Activated naive CD8-positive, alpha-beta T cell treated with anti-CD3 and anti-CD28 coated beads, Interleukin-2, amount 50 U/mL, for 24 hours (primary cell): ENCODE measurements at regions not wholly inside any gene's neighbourhood (a gene's known extent, or its start where the extent isn't known, plus 50 kb on each side); places are given as distances from the start of the nearest gene placed in this dataset.

Experiments used
- ATAC-seq: fragments of 150-1000 bp; cut with Tn5 transposase; one replicate; pipeline ENCODE4 v1.10.0; 2021
- DNase-seq: peaks from one replicate; pipeline ENCODE4 v3.0.0; 2021
- H3K27ac Mint-ChIP-seq: one replicate; pipeline ENCODE4 v1.8.0; 2021; ENCODE audit warnings: mild to moderate bottlenecking, mixed read lengths
- H3K27me3 Mint-ChIP-seq: one replicate; pipeline ENCODE4 v1.8.0; 2021; ENCODE audit warnings: mixed read lengths
- H3K36me3 Mint-ChIP-seq: one replicate; pipeline ENCODE4 v1.8.0; 2021; ENCODE audit warnings: low read depth, mixed read lengths
- H3K4me1 Mint-ChIP-seq: one replicate; pipeline ENCODE4 v1.8.0; 2021; ENCODE audit warnings: mixed read lengths
- H3K4me3 Mint-ChIP-seq: one replicate; pipeline ENCODE4 v1.8.0; 2021; ENCODE audit warnings: mild to moderate bottlenecking, moderate library complexity, mixed read lengths
- H3K9me3 Mint-ChIP-seq: one replicate; pipeline ENCODE4 v1.8.0; 2021; ENCODE audit warnings: mixed read lengths

DNA sequence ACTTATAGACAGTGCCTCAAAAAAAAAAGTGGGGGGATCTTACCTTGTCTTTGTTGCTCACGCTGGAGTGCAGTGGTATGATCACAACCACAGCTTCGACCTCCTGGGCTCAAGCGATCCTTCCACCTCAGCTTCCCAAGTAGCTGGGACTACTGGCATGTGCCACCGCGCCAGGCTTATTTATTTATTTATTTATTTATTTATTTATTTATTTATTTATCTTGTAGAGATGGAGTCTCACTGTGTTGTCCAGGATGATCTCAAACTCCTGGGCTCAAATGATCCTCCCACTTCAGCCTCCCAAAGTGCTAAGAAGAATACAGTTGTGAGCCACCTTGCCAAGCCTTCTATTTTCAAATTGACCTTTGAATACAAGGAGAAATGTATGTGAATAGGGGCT, 553.0 kb upstream of the BTBD3 start:
- H3K4me3 Mint-ChIP-seq: no peak overlapping the region
- no peaks in the 10 kb centered on the region for H3K4me1 Mint-ChIP-seq
- ATAC-seq (no peak), DNase-seq (no peak)
- H3K27me3 Mint-ChIP-seq: no peaks in the 10 kb centered on the region
- no peak overlapping the region for H3K27ac Mint-ChIP-seq
- no peaks in the 10 kb centered on the region for H3K36me3 Mint-ChIP-seq
- H3K9me3 Mint-ChIP-seq: peaks cover 10% of the 10 kb centered on the region

DNA sequence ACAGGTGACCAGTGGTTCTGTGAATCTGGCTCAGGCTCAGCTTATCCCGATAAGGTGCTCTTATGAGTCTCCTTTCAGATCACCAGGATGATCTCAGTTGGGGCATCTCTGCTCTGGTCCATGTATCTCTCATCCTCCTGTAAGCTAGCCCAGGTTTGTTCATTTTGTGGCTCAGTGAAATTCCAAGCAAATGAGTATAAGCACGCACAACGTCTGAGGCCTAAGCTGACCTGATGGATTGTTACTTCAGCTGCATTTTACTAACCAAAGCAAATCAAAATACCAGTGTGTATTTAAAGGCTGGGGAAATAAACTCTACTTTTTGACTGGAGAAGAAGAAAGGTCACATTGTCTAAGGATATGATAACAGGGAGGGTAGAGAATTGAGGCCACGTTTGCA, 551.0 kb upstream of the BTBD3 start:
- Mint-ChIP-seq H3K9me3 (peaks cover 10% of the 10 kb centered on the region), H3K4me3 (no peak overlapping the region), H3K27me3 (no peaks in the 10 kb centered on the region), H3K36me3 (no peaks in the 10 kb centered on the region), H3K4me1 (no peaks in the 10 kb centered on the region), H3K27ac (no peak overlapping the region)
- DNase-seq: no peak
- ATAC-seq: no peak

DNA sequence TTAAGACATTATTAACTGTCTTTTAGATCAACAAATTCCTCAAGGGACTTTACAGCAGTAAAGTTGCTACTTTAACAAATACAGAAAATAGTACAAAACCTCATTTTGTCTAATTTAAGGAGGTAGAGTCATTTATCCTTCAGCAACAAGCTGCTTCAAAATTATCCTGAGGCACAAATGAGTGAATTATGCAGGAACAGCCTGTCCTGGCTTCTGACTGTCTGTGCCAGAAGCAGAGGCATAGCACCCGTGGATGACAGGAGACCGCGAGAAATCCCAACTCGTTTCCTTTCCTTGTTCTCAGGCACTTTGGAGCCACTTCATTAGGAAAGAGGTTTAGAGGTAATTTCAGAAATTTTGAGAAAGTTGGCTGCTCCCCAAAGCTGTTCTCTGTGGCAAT, 549.2 kb upstream of the BTBD3 start:
- no peaks in the 10 kb centered on the region for H3K9me3 Mint-ChIP-seq
- no peak for ATAC-seq
- no peak for DNase-seq
- H3K27me3 Mint-ChIP-seq: no peaks in the 10 kb centered on the region
- H3K4me1 Mint-ChIP-seq: no peaks in the 10 kb centered on the region
- no peaks in the 10 kb centered on the region for H3K36me3 Mint-ChIP-seq
- H3K27ac Mint-ChIP-seq: no peak overlapping the region
- H3K4me3 Mint-ChIP-seq: no peak overlapping the region

DNA sequence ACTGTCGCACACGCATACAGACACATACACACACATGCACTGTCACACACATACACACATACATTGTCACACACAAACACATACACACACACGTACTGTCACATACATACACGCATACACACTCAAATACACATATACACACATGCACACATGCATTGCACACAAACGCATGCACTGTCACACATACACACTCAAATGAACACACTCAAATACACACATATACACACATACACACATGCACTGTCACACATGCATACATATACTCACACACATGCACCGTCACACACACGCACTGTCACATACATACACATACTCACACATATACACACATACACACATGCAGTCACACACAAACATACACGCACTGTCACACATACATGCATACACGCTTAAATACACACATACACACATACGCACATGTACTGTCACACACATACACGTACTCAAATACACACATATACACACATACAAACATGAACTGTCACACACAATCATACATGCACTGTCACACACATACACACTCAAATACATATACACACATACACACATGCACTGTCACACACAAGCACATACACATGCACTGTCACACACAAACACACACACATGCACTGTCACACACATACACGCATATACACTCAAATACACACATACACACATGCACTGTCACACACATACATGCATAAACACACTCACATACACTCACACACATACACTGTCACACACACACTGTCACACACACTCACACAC, 548.6 kb upstream of the BTBD3 start:
- Mint-ChIP-seq H3K36me3 (no peaks in the 10 kb centered on the region), H3K27me3 (no peaks in the 10 kb centered on the region), H3K4me3 (no peak overlapping the region), H3K9me3 (no peaks in the 10 kb centered on the region), H3K27ac (no peak overlapping the region), H3K4me1 (no peaks in the 10 kb centered on the region)
- DNase-seq (no peak), ATAC-seq (no peak)

DNA sequence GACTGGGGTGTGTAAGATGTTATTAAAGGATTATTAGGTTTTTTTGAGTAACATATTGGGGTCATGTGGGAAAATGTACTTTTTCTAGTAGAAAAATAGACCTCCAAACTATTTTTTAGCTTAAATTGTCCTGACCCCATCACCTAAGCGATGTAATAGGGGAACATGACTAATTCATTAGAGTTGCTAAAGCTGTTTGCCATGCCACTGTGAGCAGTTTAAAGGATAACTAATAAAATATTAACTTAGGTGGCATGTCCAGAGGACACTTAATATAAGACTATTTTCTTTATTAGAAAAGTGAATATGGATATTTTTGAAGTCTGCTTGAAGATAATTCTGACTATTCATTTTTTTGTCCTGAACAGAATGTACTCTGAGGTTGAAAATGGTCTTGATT, 545.9 kb upstream of the BTBD3 start:
- DNase-seq (no peak), ATAC-seq (no peak)
- H3K4me1 Mint-ChIP-seq: no peaks in the 10 kb centered on the region
- H3K9me3 Mint-ChIP-seq: peaks cover 5% of the 10 kb centered on the region
- H3K4me3 Mint-ChIP-seq: no peak overlapping the region
- no peak overlapping the region for H3K27ac Mint-ChIP-seq
- no peaks in the 10 kb centered on the region for H3K27me3 Mint-ChIP-seq
- no peaks in the 10 kb centered on the region for H3K36me3 Mint-ChIP-seq

DNA sequence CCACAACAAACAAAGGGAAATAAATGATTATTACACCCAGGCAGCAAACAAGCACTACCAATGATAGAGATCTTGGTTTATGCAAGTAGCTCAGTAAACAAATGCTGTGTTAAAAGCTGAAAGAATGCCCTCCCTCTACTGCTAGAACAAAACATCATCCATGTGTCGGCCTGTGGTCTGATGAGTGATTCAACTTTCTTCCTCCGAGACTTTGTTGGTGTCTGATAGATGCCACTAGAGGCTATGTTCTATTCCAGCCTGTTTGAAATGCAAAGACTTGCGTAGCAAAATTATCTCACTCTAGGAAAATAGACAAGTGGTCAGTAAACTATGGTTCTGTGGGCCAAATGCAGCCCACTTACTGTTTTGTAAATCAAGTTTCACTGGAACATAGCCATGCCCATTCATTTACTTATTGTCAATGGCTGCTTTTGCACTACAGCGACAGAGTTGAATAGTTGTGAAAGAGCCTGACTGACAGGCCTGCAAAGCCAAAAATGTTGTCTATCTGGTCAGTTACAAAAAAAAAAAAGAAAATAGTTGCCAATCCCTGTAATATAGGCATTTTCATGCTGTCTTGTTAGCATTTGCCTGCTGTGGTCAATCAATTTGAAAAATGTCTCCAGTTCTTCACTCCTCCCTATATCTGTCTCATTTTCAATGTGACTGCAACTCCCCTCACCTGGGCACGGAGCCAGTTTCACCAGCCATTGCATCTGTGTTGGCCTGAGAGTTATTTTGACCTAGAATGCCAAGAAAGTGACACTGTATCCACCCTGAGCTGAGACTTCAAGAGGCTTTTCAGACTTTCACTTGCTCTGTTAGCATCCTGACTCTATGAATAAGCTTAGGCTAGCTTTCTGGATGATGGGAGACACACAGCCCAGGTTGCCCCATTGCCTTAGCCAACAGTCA, 544.6 kb upstream of the BTBD3 start:
- Mint-ChIP-seq H3K36me3 (no peaks in the 10 kb centered on the region), H3K9me3 (peaks cover 5% of the 10 kb centered on the region), H3K27ac (no peak overlapping the region), H3K4me3 (no peak overlapping the region), H3K27me3 (no peaks in the 10 kb centered on the region), H3K4me1 (no peaks in the 10 kb centered on the region)
- DNase-seq (no peak), ATAC-seq (no peak)

DNA sequence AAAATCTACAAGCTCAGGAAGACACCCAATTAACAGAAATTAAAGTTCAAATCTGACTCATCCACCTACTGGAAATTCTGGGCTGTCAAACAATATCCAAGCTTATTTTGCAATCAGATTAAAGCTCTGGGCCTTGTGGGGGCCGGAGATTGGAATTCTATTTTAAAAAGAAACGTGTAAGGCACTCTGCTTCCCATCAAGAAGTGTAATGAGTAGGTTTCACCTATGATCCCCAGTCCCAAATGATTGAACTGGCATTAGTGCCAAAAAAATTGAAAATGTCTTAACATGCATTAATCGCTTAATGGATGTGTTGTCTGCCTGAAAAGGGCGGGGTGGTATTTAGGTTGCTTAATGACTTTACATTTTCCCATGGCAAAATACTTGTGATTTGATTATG, 542.4 kb upstream of the BTBD3 start:
- Mint-ChIP-seq H3K4me1 (no peaks in the 10 kb centered on the region), H3K36me3 (no peaks in the 10 kb centered on the region), H3K27me3 (no peaks in the 10 kb centered on the region), H3K27ac (no peak overlapping the region), H3K9me3 (peaks cover 8% of the 10 kb centered on the region), H3K4me3 (no peak overlapping the region)
- no peak for DNase-seq
- ATAC-seq: no peak

DNA sequence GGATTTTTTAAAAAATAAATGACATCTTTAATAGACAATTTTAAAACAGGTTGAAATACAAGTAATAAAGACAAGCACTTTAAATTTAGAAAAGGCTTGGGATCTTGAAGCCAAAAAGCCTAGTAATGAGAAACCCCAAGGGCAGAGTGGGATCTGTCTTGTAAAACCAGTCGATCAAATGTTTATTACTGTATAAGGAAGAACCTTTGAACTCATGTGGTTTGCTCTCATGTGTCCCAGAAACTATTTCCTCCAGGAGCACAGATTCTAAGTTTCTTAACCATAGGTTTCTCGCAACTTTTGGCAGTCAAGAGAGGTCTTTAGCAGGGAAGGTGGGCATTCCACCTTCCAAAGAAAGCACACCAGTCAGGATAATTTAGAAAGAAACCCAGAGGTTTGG, 541.7 kb upstream of the BTBD3 start:
- ATAC-seq: no peak
- no peak for DNase-seq
- peaks cover 14% of the 10 kb centered on the region for H3K9me3 Mint-ChIP-seq
- H3K4me1 Mint-ChIP-seq: no peaks in the 10 kb centered on the region
- H3K27ac Mint-ChIP-seq: no peak overlapping the region
- no peak overlapping the region for H3K4me3 Mint-ChIP-seq
- no peaks in the 10 kb centered on the region for H3K36me3 Mint-ChIP-seq
- no peaks in the 10 kb centered on the region for H3K27me3 Mint-ChIP-seq

DNA sequence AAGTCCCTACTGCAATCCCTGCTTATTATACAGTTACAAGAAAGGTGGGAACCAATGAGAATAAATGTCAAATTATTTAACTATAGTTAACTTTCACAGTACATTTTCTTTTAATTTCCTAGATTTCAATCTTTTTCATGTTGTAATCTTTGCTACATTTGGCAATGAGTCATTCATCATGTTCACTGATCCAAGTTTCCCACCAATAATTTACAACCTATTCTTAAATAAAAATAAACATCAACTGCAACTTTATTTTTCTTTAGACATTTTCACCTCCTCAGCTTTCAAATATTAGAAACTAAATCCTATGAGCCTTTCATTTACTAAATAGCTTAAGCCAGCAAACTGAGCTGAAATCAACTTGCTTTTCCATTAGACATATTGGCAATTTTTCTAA, 541.3 kb upstream of the BTBD3 start:
- no peaks in the 10 kb centered on the region for H3K4me1 Mint-ChIP-seq
- ATAC-seq: no peak
- H3K27ac Mint-ChIP-seq: no peak overlapping the region
- no peaks in the 10 kb centered on the region for H3K36me3 Mint-ChIP-seq
- no peak for DNase-seq
- no peaks in the 10 kb centered on the region for H3K27me3 Mint-ChIP-seq
- no peak overlapping the region for H3K4me3 Mint-ChIP-seq
- H3K9me3 Mint-ChIP-seq: peaks cover 16% of the 10 kb centered on the region

DNA sequence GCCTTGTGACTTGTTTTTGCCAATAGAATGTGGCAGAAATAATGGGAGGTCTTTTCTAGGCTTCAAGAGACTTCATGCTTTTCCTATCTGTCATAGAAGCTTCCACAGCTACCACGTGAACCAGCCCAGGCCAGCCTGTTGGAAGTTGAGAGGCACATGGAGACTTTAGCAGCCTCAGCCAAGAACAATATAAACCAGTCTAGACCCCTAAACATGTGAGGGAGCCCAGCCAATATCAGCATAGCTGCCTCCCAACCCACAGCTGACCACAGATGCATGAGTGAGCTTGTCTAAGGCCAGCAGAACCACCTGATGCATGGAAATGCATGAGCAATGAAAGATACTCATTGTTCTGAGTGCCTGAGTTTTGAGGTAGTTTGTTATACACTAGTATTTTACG, 540.7 kb upstream of the BTBD3 start:
- H3K27me3 Mint-ChIP-seq: no peaks in the 10 kb centered on the region
- ATAC-seq (no peak), DNase-seq (no peak)
- H3K9me3 Mint-ChIP-seq: peaks cover 16% of the 10 kb centered on the region
- H3K4me3 Mint-ChIP-seq: no peak overlapping the region
- no peaks in the 10 kb centered on the region for H3K4me1 Mint-ChIP-seq
- H3K36me3 Mint-ChIP-seq: no peaks in the 10 kb centered on the region
- H3K27ac Mint-ChIP-seq: no peak overlapping the region

DNA sequence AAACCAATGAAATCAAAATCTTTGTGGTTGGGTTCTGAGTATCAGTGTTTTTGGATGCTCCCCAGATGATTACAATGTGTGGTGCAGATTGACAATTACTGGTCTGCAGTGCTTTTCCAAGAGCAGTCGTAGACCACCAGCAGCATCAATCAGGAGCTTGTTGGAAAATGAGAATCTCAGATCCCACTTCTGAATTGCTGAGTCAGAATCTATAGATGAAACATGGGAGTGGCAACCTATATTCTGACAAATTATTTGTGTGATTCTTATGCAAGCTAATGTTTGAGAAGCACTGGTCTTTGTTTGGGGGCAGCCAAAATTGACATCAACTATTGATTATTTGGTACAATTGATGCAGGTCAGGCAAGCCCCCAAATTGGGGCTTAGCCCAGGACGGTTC, 539.9 kb upstream of the BTBD3 start:
- DNase-seq (no peak), ATAC-seq (no peak)
- Mint-ChIP-seq H3K36me3 (no peaks in the 10 kb centered on the region), H3K27ac (no peak overlapping the region), H3K27me3 (no peaks in the 10 kb centered on the region), H3K4me1 (no peaks in the 10 kb centered on the region), H3K4me3 (no peak overlapping the region), H3K9me3 (peaks cover 16% of the 10 kb centered on the region)

DNA sequence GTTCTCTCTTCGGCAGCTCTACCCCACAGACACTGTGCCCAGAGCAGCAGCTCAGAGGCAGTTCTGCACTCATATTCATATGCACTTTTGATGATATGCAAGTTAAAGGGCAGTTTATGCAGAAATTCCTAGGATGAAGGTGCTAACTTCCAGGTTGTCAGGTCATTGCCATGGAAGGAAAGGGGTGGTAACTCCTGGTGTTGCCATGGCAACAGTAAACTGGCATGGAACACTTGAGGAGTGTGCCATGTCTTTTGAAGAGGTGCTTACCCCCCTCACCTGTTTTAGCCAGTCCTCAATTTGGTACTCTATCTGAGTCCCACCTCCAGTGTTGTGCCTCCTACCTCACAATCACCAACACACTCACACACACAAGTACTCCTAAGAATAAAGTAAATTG, 539.4 kb upstream of the BTBD3 start:
- Mint-ChIP-seq H3K9me3 (peaks cover 16% of the 10 kb centered on the region), H3K27me3 (no peaks in the 10 kb centered on the region), H3K4me3 (no peak overlapping the region), H3K4me1 (no peaks in the 10 kb centered on the region), H3K36me3 (no peaks in the 10 kb centered on the region), H3K27ac (no peak overlapping the region)
- no peak for ATAC-seq
- no peak for DNase-seq

DNA sequence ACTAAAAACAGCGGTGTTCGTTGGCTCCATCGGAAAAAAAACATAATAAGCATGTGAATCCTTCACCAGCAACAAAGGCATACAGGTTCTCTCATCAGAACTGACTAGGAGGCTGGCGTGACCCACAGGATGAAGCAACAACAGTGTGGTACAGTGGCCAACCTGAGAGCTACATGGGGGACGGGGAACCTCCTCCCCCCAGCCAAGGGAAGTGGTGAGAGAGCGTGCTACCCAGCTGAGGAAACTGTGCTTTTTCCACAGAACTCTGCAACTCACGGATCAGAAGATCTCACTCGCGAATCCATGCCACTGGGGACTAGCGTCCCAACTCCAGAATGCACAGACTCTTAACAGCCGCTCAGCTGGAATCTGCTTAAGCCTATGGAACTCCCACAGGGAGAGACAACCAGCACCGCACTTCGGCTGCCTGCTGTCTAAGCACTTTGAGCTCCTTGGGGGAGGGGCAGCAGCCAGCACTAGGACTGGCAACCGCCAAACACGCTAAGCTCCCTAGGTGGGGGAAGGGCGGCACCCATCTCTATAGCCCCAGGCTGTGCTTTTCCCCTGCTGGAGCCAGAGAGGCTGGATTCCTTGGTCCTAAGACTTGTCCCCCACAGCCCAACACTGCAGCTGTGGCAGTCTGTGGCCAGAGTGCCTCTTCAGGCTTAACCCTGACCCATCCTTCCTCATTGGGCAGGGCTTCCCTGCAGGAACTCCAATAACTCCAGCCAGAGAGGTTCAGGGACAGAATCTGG, 538.3 kb upstream of the BTBD3 start:
- no peaks in the 10 kb centered on the region for H3K4me1 Mint-ChIP-seq
- DNase-seq (no peak), ATAC-seq (no peak)
- H3K27ac Mint-ChIP-seq: no peak overlapping the region
- peaks cover 16% of the 10 kb centered on the region for H3K9me3 Mint-ChIP-seq
- H3K36me3 Mint-ChIP-seq: no peaks in the 10 kb centered on the region
- no peak overlapping the region for H3K4me3 Mint-ChIP-seq
- no peaks in the 10 kb centered on the region for H3K27me3 Mint-ChIP-seq

DNA sequence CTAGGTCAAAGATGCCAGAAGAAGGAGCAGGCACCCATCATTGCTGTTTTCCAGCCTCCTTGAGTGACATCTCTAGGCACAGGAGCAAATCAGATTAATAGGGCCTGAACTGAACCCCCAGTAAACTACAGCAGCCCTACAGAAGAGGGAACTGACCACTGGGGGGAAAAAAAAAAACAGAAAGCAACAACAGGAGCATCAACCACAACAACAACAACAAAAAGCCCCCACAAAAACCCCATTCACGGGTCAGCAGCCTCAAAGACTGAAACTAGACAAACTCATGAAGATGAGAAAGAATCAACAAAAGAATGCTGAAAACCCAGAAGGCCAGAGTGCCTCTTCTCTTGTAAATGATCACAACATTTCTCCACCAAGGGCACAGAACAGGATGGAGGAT, 537.4 kb upstream of the BTBD3 start:
- Mint-ChIP-seq H3K9me3 (peaks cover 16% of the 10 kb centered on the region), H3K4me1 (no peaks in the 10 kb centered on the region), H3K4me3 (no peak overlapping the region), H3K27ac (no peak overlapping the region), H3K27me3 (no peaks in the 10 kb centered on the region), H3K36me3 (no peaks in the 10 kb centered on the region)
- no peak for ATAC-seq
- no peak for DNase-seq
